SK-N-SH treated with all-trans-retinoic acid at 6 μM for 48 hours (cell line): ENCODE measurements at regions not wholly inside any gene's neighbourhood (a gene's known extent, or its start where the extent isn't known, plus 50 kb on each side); places are given as distances from the start of the nearest gene placed in this dataset.

Experiments used
- ATAC-seq: fragments of 200-7000 bp; cut with Tn5 transposase; 3 replicates; pipeline ENCODE4 v1.9.1; 2020; ENCODE audit warnings: mild to moderate bottlenecking, moderate library complexity
- ARNTL ChIP-seq: fragments of 450-650 bp; formaldehyde crosslinking; IDR thresholded peaks from 2 replicates; pipeline ENCODE4 v1.5.0; 2020; ENCODE audit warnings: low read depth, mild to moderate bottlenecking, moderate library complexity, borderline replicate concordance
- BACH2 ChIP-seq: fragments of 250-450 bp; sonication (Bioruptor Pico); IDR thresholded peaks from 2 replicates; pipeline ENCODE4 v1.9.0; 2021; ENCODE audit warnings: mild to moderate bottlenecking, borderline replicate concordance
- CREB5 ChIP-seq: fragments of 250-450 bp; sonication (Bioruptor Pico); IDR thresholded peaks from 2 replicates; pipeline ENCODE4 v1.5.1; 2020; ENCODE audit warnings: low read depth, mild to moderate bottlenecking, moderate library complexity
- CSDC2 ChIP-seq: fragments of 250-450 bp; sonication (Bioruptor Pico); IDR thresholded peaks from 2 replicates; pipeline ENCODE4 v1.5.0; 2020; ENCODE audit warnings: mild to moderate bottlenecking, moderate library complexity
- CSRNP3 ChIP-seq: fragments of 250-450 bp; sonication (Bioruptor Pico); IDR thresholded peaks from 2 replicates; pipeline ENCODE4 v1.5.1; 2021; ENCODE audit warnings: mild to moderate bottlenecking, moderate library complexity
- ESRRG ChIP-seq: fragments of 250-450 bp; sonication (Bioruptor Pico); IDR thresholded peaks from 2 replicates; pipeline ENCODE4 v1.6.1; 2021; ENCODE audit warnings: mild to moderate bottlenecking
- GLIS3 ChIP-seq: fragments of 250-450 bp; sonication (Bioruptor Pico); IDR thresholded peaks from 2 replicates; pipeline ENCODE4 v1.5.0; 2020; ENCODE audit warnings: mild to moderate bottlenecking, moderate library complexity
- ISL1 ChIP-seq: fragments of 250-450 bp; sonication (Bioruptor Pico); IDR thresholded peaks from 2 replicates; pipeline ENCODE4 v2.1.2; 2022; ENCODE audit warnings: mild to moderate bottlenecking, moderate library complexity
- PATZ1 ChIP-seq: fragments of 250-450 bp; sonication (Bioruptor Pico); IDR thresholded peaks from 2 replicates; pipeline ENCODE4 v1.8.0; 2020; ENCODE audit warnings: mild to moderate bottlenecking, moderate library complexity, borderline replicate concordance
- PPARA ChIP-seq: fragments of 250-450 bp; sonication (Bioruptor Pico); IDR thresholded peaks from 2 replicates; pipeline ENCODE4 v1.5.0; 2020; ENCODE audit warnings: mild to moderate bottlenecking, borderline replicate concordance
- TCF4 ChIP-seq: fragments of 250-450 bp; sonication (Bioruptor Pico); IDR thresholded peaks from 2 replicates; pipeline ENCODE4 v1.8.0; 2021; ENCODE audit warnings: mild to moderate bottlenecking, moderate library complexity, borderline replicate concordance
- TOX ChIP-seq: fragments of 250-450 bp; sonication (Bioruptor Pico); IDR thresholded peaks from 2 replicates; pipeline ENCODE4 v1.8.0; 2021; ENCODE audit warnings: mild to moderate bottlenecking, moderate library complexity, borderline replicate concordance
- TSHZ2 ChIP-seq: fragments of 250-450 bp; sonication (Bioruptor Pico); IDR thresholded peaks from 2 replicates; pipeline ENCODE4 v1.5.0; 2020; ENCODE audit warnings: mild to moderate bottlenecking, moderate library complexity
- ZFP3 ChIP-seq: fragments of 250-450 bp; sonication (Bioruptor Pico); IDR thresholded peaks from 2 replicates; pipeline ENCODE4 v1.5.0; 2020; ENCODE audit warnings: mild to moderate bottlenecking, moderate library complexity
- ZFP30 ChIP-seq: fragments of 450-650 bp; formaldehyde crosslinking; IDR thresholded peaks from 2 replicates; pipeline ENCODE4 v1.5.0; 2022; ENCODE audit warnings: mild to moderate bottlenecking, moderate library complexity
- ZNF565 ChIP-seq: fragments of 450-650 bp; formaldehyde crosslinking; conservative IDR thresholded peaks from 2 replicates; pipeline ENCODE4 v1.5.0; 2020; ENCODE audit warnings: low read depth, mild to moderate bottlenecking, moderate library complexity
- ZNF70 ChIP-seq: fragments of 450-650 bp; formaldehyde crosslinking; IDR thresholded peaks from 2 replicates; pipeline ENCODE4 v1.5.0; 2020; ENCODE audit warnings: mild to moderate bottlenecking, moderate library complexity

GRCh38 chr7:52257890-52258289 lies 777.5 kb upstream of the POM121L12 start:
- no peak for ATAC-seq
- TF ChIP-seq PATZ1 (no peak), CREB5 (CRISPR knock-in tag) (no peak), BACH2 (CRISPR knock-in tag) (no peak), PPARA (CRISPR knock-in tag) (no peak), ARNTL (CRISPR knock-in tag) (no peak)
- TF ChIP-seq, all 23 proteins: peak for 0

GRCh38 chr7:52254396-52255010 lies 780.9 kb upstream of the POM121L12 start:
- TF ChIP-seq ARNTL (CRISPR knock-in tag) (no peak), TOX (no peak), BACH2 (CRISPR knock-in tag) (no peak), CSRNP3 (CRISPR knock-in tag) (no peak), TSHZ2 (CRISPR knock-in tag) (no peak), PPARA (CRISPR knock-in tag) (no peak), ISL1 (no peak), ZNF70 (CRISPR knock-in tag) (no peak), ESRRG (CRISPR knock-in tag) (no peak), CSDC2 (no peak)

GRCh38 chr7:52253953-52254352 lies 781.5 kb upstream of the POM121L12 start:
- no peak for TF ChIP-seq TSHZ2 (CRISPR knock-in tag)
- no peak for TF ChIP-seq ZFP30
- TF ChIP-seq CSDC2 = no peak
- no peak for TF ChIP-seq ISL1
- no peak for TF ChIP-seq PPARA (CRISPR knock-in tag)
- TF ChIP-seq ARNTL (CRISPR knock-in tag) = no peak
- TF ChIP-seq ZFP3 (CRISPR knock-in tag) = no peak
- TF ChIP-seq, all 23 proteins: peak for 0
- ATAC-seq = no peak

More at GRCh38 chr7:52254396-52255010, 780.9 kb upstream of the POM121L12 start:
- ATAC-seq = no peak

- no peak for ATAC-seq
- TF ChIP-seq ISL1 (no peak), ZFP30 (no peak), ZNF565 (CRISPR knock-in tag) (no peak), TOX (no peak), TCF4 (CRISPR knock-in tag) (no peak), PPARA (CRISPR knock-in tag) (no peak), ARNTL (CRISPR knock-in tag) (no peak), GLIS3 (CRISPR knock-in tag) (no peak)
Observed at GRCh38 chr7:52249741-52250140, 785.7 kb upstream of the POM121L12 start.
